Thyroid gland (tissue), 4 donors: ENCODE measurements at regions not wholly inside any gene's neighbourhood (a gene's known extent, or its start where the extent isn't known, plus 50 kb on each side); places are given as distances from the start of the nearest gene placed in this dataset.
"Not testable (repeated sequence)": the region's sequence is repeated elsewhere in the genome, so short reads cannot be mapped to it uniquely, and the experiment has no call there.

Source experiments
- DNase-seq, 2 donors: peaks; one replicate each; pipeline ENCODE4 v3.0.0-alpha.2; 2019
- H3K27ac ChIP-seq, 3 donors: fragments of 200-600 bp; sonication (generic); 1 replicate in 2 of 3; 2 replicates in 1 of 3; pipeline ENCODE4 v1.5.1; 2016 to 2019; ENCODE audit warnings: mild to moderate bottlenecking in 1 of 3, moderate library complexity in 1 of 3
- H3K27me3 ChIP-seq: fragments of 200-600 bp; sonication (generic); one replicate; pipeline ENCODE4 v1.5.1; 2019
- H3K36me3 ChIP-seq, 2 donors: fragments of 200-600 bp; sonication (generic); one replicate each; pipeline ENCODE4 v1.5.1; 2016 to 2019
- H3K4me1 ChIP-seq, 2 donors: fragments of 200-600 bp; sonication (generic); one replicate each; pipeline ENCODE4 v1.5.1; 2017 to 2019
- H3K4me3 ChIP-seq, 3 donors: fragments of 200-600 bp; sonication (generic); replicated peaks in 1 of 3; 1 replicate in 2 of 3; 2 replicates in 1 of 3; pipeline ENCODE4 v1.5.1; 2016; ENCODE audit warnings: mild to moderate bottlenecking in 1 of 3
- H3K9me3 ChIP-seq: fragments of 200-600 bp; sonication (generic); one replicate; pipeline ENCODE4 v1.5.1; 2017
- CTCF ChIP-seq, 6 experiments: fragments of 200-600 bp in 3 of 6; fragments of 450-650 bp in 3 of 6; sonication (generic) in 3 of 6; IDR thresholded peaks; one replicate each; pipeline ENCODE4 v1.5.1; 2016 to 2019; ENCODE audit warnings: antibody characterized with exemption in 6 of 6, mild to moderate bottlenecking in 2 of 6, inconsistent platforms in 1 of 6, moderate library complexity in 1 of 6
- POLR2A ChIP-seq, 2 donors: fragments of 450-650 bp; IDR thresholded peaks; one replicate each; pipeline ENCODE4 v1.6.1; 2017; ENCODE audit warnings: antibody characterized with exemption in 2 of 2, mild to moderate bottlenecking in 2 of 2, moderate library complexity in 1 of 2
- WGBS, 2 donors: methylation state at CpG; one replicate each; pipeline ENCODE4 v1.1.5; 2017; 5-methylcytosine and 5-hydroxymethylcytosine counted together
- intact Hi-C: fragments of 100-400 bp; cut with DNase I; formaldehyde crosslinking; loops from one replicate; pipeline ENCODE4 v1.15.1; 2023

- no peak for TF ChIP-seq CTCF (IDR thresholded peaks at IDR 0.05)
- no peak for TF ChIP-seq POLR2A (IDR thresholded peaks at IDR 0.05)
- Histone ChIP-seq H3K4me3 (no peak overlapping the region), H3K27ac (no peak overlapping the region), H3K27me3 (no peaks in the 10 kb centered on the region), H3K4me1 (no peaks in the 10 kb centered on the region), H3K9me3 (no peaks in the 10 kb centered on the region), H3K36me3 (no peaks in the 10 kb centered on the region)
- intact Hi-C loops, result no loop called here
- WGBS, 2 donors, result 92 to 94% methylated on average over 8 of the region's 8 CpGs
- no peak for DNase-seq
Observed at GRCh38 chr7:13803134-13803533, 186.3 kb downstream of the ETV1 start.

- H3K4me3 ChIP-seq, intact Hi-C loops, H3K4me1 ChIP-seq, H3K27ac ChIP-seq, H3K36me3 ChIP-seq, H3K27me3 ChIP-seq, DNase-seq, H3K9me3 ChIP-seq: not testable (repeated sequence)
- 90 to 91% methylated on average over 28 to 33 of the region's 33 CpGs for WGBS, 2 donors
Observed at GRCh38 chr7:13806089-13806867, 183.2 kb downstream of the ETV1 start.

DNA sequence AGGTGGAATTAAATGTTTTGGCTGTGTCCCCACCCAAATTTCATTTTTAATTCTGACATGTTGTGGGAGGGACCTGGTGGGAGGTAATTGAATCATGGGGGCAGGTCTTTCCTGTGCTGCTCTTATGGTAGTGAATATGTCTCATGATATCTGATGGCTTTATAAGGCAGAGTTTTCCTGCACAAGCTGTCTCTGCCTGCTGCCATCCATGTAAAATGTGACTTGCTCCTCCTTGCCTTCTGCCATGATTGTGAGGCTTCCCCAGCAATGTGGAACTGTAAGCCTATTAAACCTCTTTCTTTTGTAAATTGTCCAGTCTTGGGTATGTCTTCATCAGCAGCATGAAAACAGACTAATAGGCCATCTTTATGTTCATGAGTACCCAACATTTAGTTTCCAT, 172.2 kb downstream of the ETV1 start:
- H3K36me3 ChIP-seq, H3K4me1 ChIP-seq, DNase-seq, H3K27me3 ChIP-seq, H3K27ac ChIP-seq, H3K9me3 ChIP-seq, intact Hi-C loops, H3K4me3 ChIP-seq: not testable (repeated sequence)

DNA sequence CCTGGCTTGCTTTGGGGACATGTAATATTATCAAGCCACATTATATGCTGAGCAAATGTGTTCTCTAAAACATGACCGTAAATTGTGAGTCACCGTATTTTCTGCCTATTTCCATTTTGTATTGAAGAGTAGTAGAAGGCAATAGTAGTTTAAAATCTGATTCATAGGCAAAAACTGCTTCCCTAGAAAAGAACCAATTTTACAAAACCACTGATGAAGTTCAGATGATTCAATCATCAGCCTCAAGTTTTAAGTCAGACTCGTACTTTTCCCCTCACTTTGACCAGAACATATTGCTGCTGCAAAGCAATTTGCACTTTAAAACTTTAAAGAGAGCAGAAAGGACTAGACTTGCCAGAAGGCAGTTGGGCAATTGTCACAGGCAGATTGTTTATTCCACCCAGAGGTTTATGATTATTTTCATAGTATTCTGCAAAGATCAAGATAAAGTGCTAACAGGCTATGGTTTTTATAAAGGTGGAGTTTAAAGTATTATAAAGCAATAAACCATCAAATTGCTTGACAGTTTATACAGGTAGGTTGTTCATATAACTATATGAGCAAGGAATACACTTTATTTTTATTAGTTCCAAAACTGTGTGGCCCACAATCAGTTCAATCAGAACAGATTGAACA, 168.2 kb downstream of the ETV1 start:
- H3K4me1 ChIP-seq, result no peaks in the 10 kb centered on the region
- no peak overlapping the region for H3K27ac ChIP-seq
- 85 to 92% methylated on average over 3 of the region's 3 CpGs for WGBS, 2 donors
- no peaks in the 10 kb centered on the region for H3K9me3 ChIP-seq
- no peak overlapping the region for H3K4me3 ChIP-seq
- TF ChIP-seq POLR2A (IDR thresholded peaks at IDR 0.05) (no peak), CTCF (IDR thresholded peaks at IDR 0.05) (no peak)
- DNase-seq, result no peak
- no peaks in the 10 kb centered on the region for H3K36me3 ChIP-seq
- intact Hi-C loops, result no loop called here
- H3K27me3 ChIP-seq, result no peaks in the 10 kb centered on the region

- Histone ChIP-seq H3K36me3 (no peaks in the 10 kb centered on the region), H3K4me1 (no peaks in the 10 kb centered on the region), H3K27me3 (no peaks in the 10 kb centered on the region), H3K27ac (no peak overlapping the region), H3K9me3 (no peaks in the 10 kb centered on the region), H3K4me3 (no peak overlapping the region)
- TF ChIP-seq CTCF (IDR thresholded peaks at IDR 0.05) (no peak), POLR2A (IDR thresholded peaks at IDR 0.05) (no peak)
- WGBS, 2 donors, result 92 to 94% methylated on average over 3 of the region's 3 CpGs
- DNase-seq, result no peak
- intact Hi-C loops, result no loop called here
Observed at GRCh38 chr7:13822678-13823077, 166.8 kb downstream of the ETV1 start.

DNA sequence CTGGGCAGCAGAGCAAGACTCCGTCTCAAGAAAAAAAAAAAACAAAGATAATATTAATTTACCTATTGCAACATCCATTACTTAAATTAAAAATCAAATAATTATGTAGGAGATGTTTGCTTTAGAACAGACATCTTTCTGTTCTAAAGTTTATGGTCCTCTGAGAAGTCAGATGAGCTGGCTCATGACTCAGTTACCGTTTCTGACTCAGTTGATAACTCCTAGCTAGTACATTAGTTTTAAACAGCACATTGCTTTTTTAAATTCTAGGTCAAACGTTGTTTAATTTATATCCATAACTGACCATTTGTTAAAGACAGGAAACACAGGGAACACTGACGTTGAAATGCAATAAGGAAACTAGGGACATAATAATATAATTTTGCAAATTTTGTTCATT, 162.7 kb downstream of the ETV1 start:
- Histone ChIP-seq H3K9me3 (no peaks in the 10 kb centered on the region), H3K36me3 (no peaks in the 10 kb centered on the region), H3K27me3 (no peaks in the 10 kb centered on the region), H3K4me1 (no peaks in the 10 kb centered on the region), H3K4me3 (no peak overlapping the region), H3K27ac (no peak overlapping the region)
- no peak for DNase-seq
- 86 to 89% methylated on average over 4 of the region's 4 CpGs for WGBS, 2 donors
- intact Hi-C loops, result no loop called here
- TF ChIP-seq POLR2A (IDR thresholded peaks at IDR 0.05) (no peak), CTCF (IDR thresholded peaks at IDR 0.05) (no peak)
